OCI-LY7 (cell line): ENCODE measurements at regions not wholly inside any gene's neighbourhood (a gene's known extent, or its start where the extent isn't known, plus 50 kb on each side); places are given as distances from the start of the nearest gene placed in this dataset.

Experiments
- BruUV-seq: library from RNA; stranded (reverse); fragments of 400-500 nt; replicated peaks from 2 replicates; lab custom pipeline; 2021; lab: Mats Ljungman, UMichigan
- CTCF ChIA-PET: fragments of 300-600 bp; sonication (Branson Sonifier 250); formaldehyde crosslinking; loops from one replicate; lab custom pipeline; 2022; ENCODE audit warnings: antibody characterized with exemption; ENCODE audit not compliant: unreplicated experiment; lab: Charles Lee
- POLR2A ChIA-PET: fragments of 300-600 bp; sonication (Branson Sonifier 250); formaldehyde crosslinking; loops from one replicate; lab custom pipeline; 2022; ENCODE audit warnings: antibody characterized with exemption; lab: Charles Lee
- DNase-seq: peaks from one replicate; pipeline ENCODE4 v3.0.0-alpha.2; 2015; ENCODE audit warnings: low spot score
- H2AFZ ChIP-seq: fragments of 200-600 bp; sonication (generic), shearing (Covaris generic); 2 replicates; pipeline ENCODE4 v1.6.1; 2014; ENCODE audit warnings: mild to moderate bottlenecking, antibody characterized with exemption, low read length, moderate library complexity
- H3K27ac ChIP-seq: fragments of 200-600 bp; sonication (generic); 2 replicates; pipeline ENCODE4 v1.5.1; 2014; ENCODE audit warnings: mixed run types, low read depth, mild to moderate bottlenecking, moderate library complexity, low read length, inconsistent platforms; ENCODE audit not compliant: poor library complexity, severe bottlenecking
- H3K36me3 ChIP-seq: fragments of 200-600 bp; sonication (generic); 2 replicates; pipeline ENCODE4 v1.6.1; 2014; ENCODE audit warnings: mild to moderate bottlenecking, antibody characterized with exemption, low read length, moderate library complexity, mixed read lengths; ENCODE audit not compliant: insufficient read depth
- H3K4me1 ChIP-seq: fragments of 200-600 bp; sonication (generic); 2 replicates; pipeline ENCODE4 v1.5.1; 2014; ENCODE audit warnings: mild to moderate bottlenecking, low read length; ENCODE audit not compliant: insufficient read depth, poor library complexity, severe bottlenecking
- H3K4me2 ChIP-seq: fragments of 200-600 bp; sonication (generic); 2 replicates; pipeline ENCODE4 v1.6.1; 2014; ENCODE audit warnings: mild to moderate bottlenecking, low read length
- H3K4me3 ChIP-seq: fragments of 200-600 bp; sonication (generic); 2 replicates; pipeline ENCODE4 v1.5.1; 2014; ENCODE audit warnings: mild to moderate bottlenecking, low read depth, low read length; ENCODE audit not compliant: poor library complexity, severe bottlenecking
- H3K79me2 ChIP-seq: fragments of 200-600 bp; sonication (generic); 2 replicates; pipeline ENCODE4 v1.6.1; 2016; ENCODE audit warnings: low read depth, mild to moderate bottlenecking, low read length, moderate library complexity, mixed read lengths; ENCODE audit not compliant: insufficient read depth
- H3K9me2 ChIP-seq: fragments of 200-600 bp; sonication (generic); 2 replicates; pipeline ENCODE4 v1.6.1; 2016; ENCODE audit warnings: mild to moderate bottlenecking, low read length, mixed read lengths; ENCODE audit not compliant: insufficient read depth
- H3K9me3 ChIP-seq: fragments of 200-600 bp; sonication (generic); 2 replicates; pipeline ENCODE4 v1.6.1; 2014; ENCODE audit warnings: mild to moderate bottlenecking, mixed run types, low read length, mixed read lengths
- H4K20me1 ChIP-seq: fragments of 200-600 bp; sonication (generic); 2 replicates; pipeline ENCODE4 v1.6.1; 2014; ENCODE audit warnings: mild to moderate bottlenecking, antibody characterized with exemption, low read length, moderate library complexity, mixed read lengths; ENCODE audit not compliant: insufficient read depth
- EZH2phosphoT487 ChIP-seq: fragments of 200-600 bp; sonication (generic); IDR thresholded peaks from 2 replicates; pipeline ENCODE4 v1.6.1; 2018; ENCODE audit warnings: low read depth, borderline replicate concordance, mild to moderate bottlenecking, mixed run types, antibody characterized with exemption, low read length, moderate library complexity, mixed read lengths
- intact Hi-C: fragments of 100-400 bp; cut with micrococcal nuclease; formaldehyde crosslinking; loops from one replicate; pipeline ENCODE4 v1.10.0; 2022; ENCODE audit not compliant: unreplicated experiment
- TF ChIP-seq, protein P1 (sequence below): fragments of 200-600 bp; sonication (generic); conservative IDR thresholded peaks from 2 replicates; pipeline ENCODE4 v1.5.1; 2014; ENCODE audit warnings: mild to moderate bottlenecking, antibody characterized with exemption, low read length, moderate library complexity, mixed read lengths

DNA sequence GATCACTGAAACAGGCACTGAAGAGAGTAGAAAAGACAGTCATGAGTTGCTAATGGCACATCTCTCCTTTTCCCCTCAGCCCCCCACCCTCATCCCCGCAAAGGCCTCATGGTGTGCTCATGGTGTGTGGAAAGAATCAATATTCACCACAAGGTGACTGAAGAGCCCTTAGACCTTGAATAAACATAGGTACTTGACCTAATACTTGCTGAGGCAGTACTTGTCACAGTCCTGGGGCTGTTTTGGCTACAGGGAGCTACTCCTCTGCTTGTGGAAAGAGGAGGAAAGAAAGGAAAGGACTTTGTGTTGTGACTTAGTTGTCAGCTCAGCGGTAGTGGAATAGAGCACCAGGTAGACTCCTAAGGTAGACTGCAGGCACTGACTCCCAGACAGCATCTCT lies 537.8 kb upstream of the CCDC179 start:
- no peaks in the 10 kb centered on the region for H3K9me3 ChIP-seq
- intact Hi-C loops, result no loop called here
- CTCF ChIA-PET, result no interaction called here
- no peaks in the 10 kb centered on the region for H3K79me2 ChIP-seq
- H3K4me2 ChIP-seq, result no peak overlapping the region
- H2AFZ ChIP-seq, result no peak overlapping the region
- no peak for TF ChIP-seq EZH2phosphoT487
- TF ChIP-seq, protein P1, sequence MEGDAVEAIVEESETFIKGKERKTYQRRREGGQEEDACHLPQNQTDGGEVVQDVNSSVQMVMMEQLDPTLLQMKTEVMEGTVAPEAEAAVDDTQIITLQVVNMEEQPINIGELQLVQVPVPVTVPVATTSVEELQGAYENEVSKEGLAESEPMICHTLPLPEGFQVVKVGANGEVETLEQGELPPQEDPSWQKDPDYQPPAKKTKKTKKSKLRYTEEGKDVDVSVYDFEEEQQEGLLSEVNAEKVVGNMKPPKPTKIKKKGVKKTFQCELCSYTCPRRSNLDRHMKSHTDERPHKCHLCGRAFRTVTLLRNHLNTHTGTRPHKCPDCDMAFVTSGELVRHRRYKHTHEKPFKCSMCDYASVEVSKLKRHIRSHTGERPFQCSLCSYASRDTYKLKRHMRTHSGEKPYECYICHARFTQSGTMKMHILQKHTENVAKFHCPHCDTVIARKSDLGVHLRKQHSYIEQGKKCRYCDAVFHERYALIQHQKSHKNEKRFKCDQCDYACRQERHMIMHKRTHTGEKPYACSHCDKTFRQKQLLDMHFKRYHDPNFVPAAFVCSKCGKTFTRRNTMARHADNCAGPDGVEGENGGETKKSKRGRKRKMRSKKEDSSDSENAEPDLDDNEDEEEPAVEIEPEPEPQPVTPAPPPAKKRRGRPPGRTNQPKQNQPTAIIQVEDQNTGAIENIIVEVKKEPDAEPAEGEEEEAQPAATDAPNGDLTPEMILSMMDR, result no peak
- no peaks in the 10 kb centered on the region for H3K36me3 ChIP-seq
- no peaks in the 10 kb centered on the region for H3K9me2 ChIP-seq
- no TSS peak for BruUV-seq
- H3K4me3 ChIP-seq, result no peak overlapping the region
- H3K27ac ChIP-seq, result no peak overlapping the region
- POLR2A ChIA-PET, result interaction anchor here (1.0 kb wide), 1 partner anchor 14 kb away, joined by 3 read pairs; no protein-coding TSS in a partner anchor
- DNase-seq, result no peak
- no peaks in the 10 kb centered on the region for H3K4me1 ChIP-seq
- H4K20me1 ChIP-seq, result no peaks in the 10 kb centered on the region

DNA sequence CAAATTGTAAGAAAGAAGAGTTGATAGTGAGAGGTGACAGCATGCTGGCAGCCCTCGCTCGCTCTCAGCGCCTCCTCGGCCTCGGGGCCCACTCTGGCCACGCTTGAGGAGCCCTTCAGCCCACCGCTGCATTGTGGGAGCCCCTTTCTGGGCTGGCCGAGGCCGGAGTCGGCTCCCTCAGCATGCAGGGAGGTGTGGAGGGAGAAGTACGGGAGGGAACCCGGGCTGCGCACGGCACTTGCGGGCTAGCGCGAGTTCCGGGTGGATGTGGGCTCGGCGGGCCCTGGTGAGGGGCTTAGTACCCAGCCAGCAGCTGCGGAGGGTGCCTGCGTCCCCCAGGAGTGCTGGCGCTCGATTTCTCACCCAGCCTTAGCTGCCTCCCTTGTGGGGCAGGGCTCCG lies 539.7 kb upstream of the CCDC179 start:
- H3K4me2 ChIP-seq, result no peak overlapping the region

More for the DNA sequence above, 539.7 kb upstream of the CCDC179 start:
- Histone ChIP-seq H3K36me3 (no peaks in the 10 kb centered on the region), H3K79me2 (no peaks in the 10 kb centered on the region), H3K9me2 (no peaks in the 10 kb centered on the region), H3K9me3 (no peaks in the 10 kb centered on the region), H2AFZ (no peak overlapping the region), H4K20me1 (no peaks in the 10 kb centered on the region), H3K4me1 (no peaks in the 10 kb centered on the region), H3K4me3 (no peak overlapping the region), H3K27ac (no peak overlapping the region)
- no peak for TF ChIP-seq EZH2phosphoT487
- TF ChIP-seq, protein P1, result no peak
- CTCF ChIA-PET, result no interaction called here
- intact Hi-C loops, result no loop called here
- no TSS peak for BruUV-seq
- POLR2A ChIA-PET, result no interaction called here
- DNase-seq, result no peak
